Nephron (organoid): ENCODE measurements at regions not wholly inside any gene's neighbourhood (a gene's known extent, or its start where the extent isn't known, plus 50 kb on each side); places are given as distances from the start of the nearest gene placed in this dataset.

Experiments used
- H3K27ac Mint-ChIP-seq, 3 experiments: 2 replicates each; pipeline ENCODE4 v1.8.0; 2020; ENCODE audit warnings: mixed read lengths in 3 of 3, mild to moderate bottlenecking in 2 of 3, moderate library complexity in 1 of 3
- H3K27me3 Mint-ChIP-seq: 2 replicates; pipeline ENCODE4 v1.8.0; 2021; ENCODE audit warnings: low read depth, mild to moderate bottlenecking, moderate library complexity, mixed read lengths
- H3K36me3 Mint-ChIP-seq: 2 replicates; pipeline ENCODE4 v1.8.0; 2020; ENCODE audit warnings: low read depth, mixed read lengths
- H3K4me1 Mint-ChIP-seq: 2 replicates; pipeline ENCODE4 v1.8.0; 2020; ENCODE audit warnings: mixed read lengths
- H3K4me3 Mint-ChIP-seq, 3 experiments: 2 replicates each; pipeline ENCODE4 v1.8.0; 2020; ENCODE audit warnings: mild to moderate bottlenecking in 3 of 3, mixed read lengths in 3 of 3, moderate library complexity in 2 of 3
- H3K9me3 Mint-ChIP-seq: 2 replicates; pipeline ENCODE4 v1.8.0; 2020; ENCODE audit warnings: mixed read lengths
- TF ChIP-seq, protein P1 (sequence below), 3 experiments: fragments of 200-600 bp; sonication (generic); IDR thresholded peaks; one replicate each; pipeline ENCODE4 v1.5.0; 2021; ENCODE audit warnings: antibody characterized with exemption in 3 of 3; ENCODE audit not compliant: unreplicated experiment in 3 of 3

DNA sequence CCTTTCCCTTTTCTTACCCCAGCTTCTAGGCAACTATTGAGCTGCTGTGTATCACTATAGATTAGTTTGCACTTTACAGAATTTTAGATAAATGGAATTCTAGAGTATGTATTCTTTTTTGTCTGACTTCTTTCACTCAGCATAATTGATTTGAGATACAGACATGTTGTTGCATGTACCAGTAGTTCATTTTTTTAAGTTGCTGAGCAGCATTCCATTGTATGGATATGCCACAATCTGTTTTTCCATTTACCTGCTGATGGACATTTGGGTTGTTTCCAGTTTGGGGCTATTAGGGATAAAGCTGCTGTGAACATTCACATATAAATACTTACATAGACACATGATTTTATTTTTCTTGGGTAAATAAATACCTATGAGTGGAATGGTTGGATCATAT is 135.7 kb downstream of the IGF1 start:
- H3K36me3 Mint-ChIP-seq: peaks cover 3% of the 10 kb centered on the region
- peaks cover 7% of the 10 kb centered on the region for H3K9me3 Mint-ChIP-seq
- H3K27ac Mint-ChIP-seq: no peak overlapping the region
- TF ChIP-seq, protein P1, sequence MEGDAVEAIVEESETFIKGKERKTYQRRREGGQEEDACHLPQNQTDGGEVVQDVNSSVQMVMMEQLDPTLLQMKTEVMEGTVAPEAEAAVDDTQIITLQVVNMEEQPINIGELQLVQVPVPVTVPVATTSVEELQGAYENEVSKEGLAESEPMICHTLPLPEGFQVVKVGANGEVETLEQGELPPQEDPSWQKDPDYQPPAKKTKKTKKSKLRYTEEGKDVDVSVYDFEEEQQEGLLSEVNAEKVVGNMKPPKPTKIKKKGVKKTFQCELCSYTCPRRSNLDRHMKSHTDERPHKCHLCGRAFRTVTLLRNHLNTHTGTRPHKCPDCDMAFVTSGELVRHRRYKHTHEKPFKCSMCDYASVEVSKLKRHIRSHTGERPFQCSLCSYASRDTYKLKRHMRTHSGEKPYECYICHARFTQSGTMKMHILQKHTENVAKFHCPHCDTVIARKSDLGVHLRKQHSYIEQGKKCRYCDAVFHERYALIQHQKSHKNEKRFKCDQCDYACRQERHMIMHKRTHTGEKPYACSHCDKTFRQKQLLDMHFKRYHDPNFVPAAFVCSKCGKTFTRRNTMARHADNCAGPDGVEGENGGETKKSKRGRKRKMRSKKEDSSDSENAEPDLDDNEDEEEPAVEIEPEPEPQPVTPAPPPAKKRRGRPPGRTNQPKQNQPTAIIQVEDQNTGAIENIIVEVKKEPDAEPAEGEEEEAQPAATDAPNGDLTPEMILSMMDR (IDR thresholded peaks at IDR 0.05; ENCODE audit: unreplicated experiment in 3 of 3): no peak
- no peaks in the 10 kb centered on the region for H3K27me3 Mint-ChIP-seq
- peaks cover 34% of the 10 kb centered on the region for H3K4me1 Mint-ChIP-seq
- no peak overlapping the region for H3K4me3 Mint-ChIP-seq

DNA sequence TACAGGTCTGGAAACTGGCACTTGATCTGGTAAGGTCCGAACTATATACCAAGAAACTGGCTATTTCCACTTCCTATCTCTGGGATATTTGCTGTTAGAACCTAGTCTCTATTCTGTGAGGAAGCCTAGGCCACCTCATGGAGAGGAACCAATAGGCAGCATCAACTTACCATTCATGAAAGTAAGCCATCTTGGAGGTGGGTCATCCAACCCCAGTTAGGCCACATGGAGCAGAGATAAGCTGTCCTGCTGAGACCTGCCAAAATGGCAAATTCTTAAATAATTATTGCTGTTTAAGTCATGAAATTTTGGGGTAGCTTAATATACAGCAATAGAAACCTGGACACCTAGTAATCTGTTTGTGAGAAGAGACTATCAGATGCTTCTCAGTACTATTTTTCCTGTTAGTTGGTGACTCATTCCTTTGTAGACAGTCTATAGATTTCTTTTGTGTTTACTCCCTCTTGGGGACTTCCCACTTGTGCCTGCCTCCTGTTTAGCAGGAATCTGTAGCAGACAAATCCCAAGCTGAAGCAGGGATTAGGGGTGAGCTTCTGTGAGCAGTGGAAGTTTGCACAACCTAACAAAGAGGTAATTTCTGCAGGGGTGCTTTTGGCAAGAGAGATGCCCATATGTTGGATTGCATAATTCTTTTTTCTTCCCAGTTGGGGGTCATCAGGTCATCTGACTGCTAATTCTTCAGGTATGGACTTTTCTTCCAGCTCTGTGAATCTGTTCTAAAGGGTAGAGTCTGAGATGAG is 136.8 kb downstream of the IGF1 start:
- peaks cover 22% of the 10 kb centered on the region for H3K4me1 Mint-ChIP-seq

DNA sequence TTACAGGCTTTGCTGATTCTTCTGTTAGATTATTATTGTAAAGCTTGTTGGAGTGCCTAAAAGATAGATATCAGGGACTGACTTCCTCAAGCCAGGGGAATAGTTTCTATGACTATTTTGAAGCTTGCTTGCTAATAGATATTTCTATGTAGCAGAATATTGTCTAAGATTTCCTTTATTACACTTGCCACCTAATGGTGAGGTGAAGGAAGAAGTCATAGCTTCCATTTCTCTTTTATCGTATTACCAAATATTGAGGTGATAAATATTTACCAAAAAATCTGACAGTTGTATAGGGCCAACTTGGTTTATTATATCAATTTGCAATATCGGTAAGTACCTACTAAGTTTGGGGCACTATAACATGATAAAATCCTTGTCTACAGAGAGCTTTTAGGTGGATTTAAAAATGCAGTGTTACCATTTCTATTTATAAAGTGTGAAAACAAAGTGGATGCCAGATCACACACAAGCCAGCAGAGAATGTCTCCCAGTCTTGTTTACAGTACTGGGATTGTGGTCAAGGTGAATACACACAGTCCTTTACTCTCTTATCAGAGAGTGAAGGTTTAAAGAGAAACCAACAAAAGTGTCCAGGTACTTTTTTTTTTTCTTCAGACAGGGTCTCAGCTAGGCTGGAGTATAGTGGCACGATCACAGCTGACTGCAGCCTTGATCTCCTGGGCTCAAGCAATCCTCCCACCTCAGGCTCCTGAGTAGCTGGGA is 137.9 kb downstream of the IGF1 start:
- TF ChIP-seq, protein P1 (IDR thresholded peaks at IDR 0.05; ENCODE audit: unreplicated experiment in 3 of 3): no peak
- peak overlapping the region in 2 of 3 experiments; percentile 43 to 72 for H3K27ac Mint-ChIP-seq
- H3K27me3 Mint-ChIP-seq: no peaks in the 10 kb centered on the region
- H3K36me3 Mint-ChIP-seq: peaks cover 3% of the 10 kb centered on the region
- H3K9me3 Mint-ChIP-seq: peaks cover 7% of the 10 kb centered on the region
- H3K4me3 Mint-ChIP-seq: no peak overlapping the region
- H3K4me1 Mint-ChIP-seq: peaks cover 11% of the 10 kb centered on the region

More for the DNA sequence above, 136.8 kb downstream of the IGF1 start:
- Mint-ChIP-seq H3K27me3 (no peaks in the 10 kb centered on the region), H3K4me3 (no peak overlapping the region), H3K36me3 (peaks cover 3% of the 10 kb centered on the region), H3K27ac (peak overlapping the region in 1 of 3 experiments; percentile 55), H3K9me3 (peaks cover 7% of the 10 kb centered on the region)
- TF ChIP-seq, protein P1 (IDR thresholded peaks at IDR 0.05; ENCODE audit: unreplicated experiment in 3 of 3): no peak

DNA sequence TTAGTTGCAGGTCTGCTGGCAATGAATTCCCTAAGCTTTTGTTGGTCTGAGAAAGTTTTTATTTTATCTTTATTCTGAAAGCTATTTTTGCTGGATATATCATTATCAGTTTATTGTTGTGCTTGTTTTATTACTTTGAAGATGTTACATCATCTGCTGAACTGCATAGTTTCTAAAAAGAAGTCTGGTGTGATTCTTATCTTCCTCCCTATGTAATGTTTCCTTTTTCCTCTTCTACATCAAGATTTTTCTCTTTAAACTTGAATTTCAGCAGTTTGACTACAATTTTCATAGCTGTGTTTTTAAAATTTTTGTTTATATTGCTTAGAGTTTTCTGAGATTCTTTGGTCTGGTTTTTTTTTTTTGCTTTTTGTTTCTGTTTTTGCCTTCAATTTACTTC is 137.1 kb upstream of the PMCH start:
- H3K4me3 Mint-ChIP-seq: no peak overlapping the region
- H3K27ac Mint-ChIP-seq: no peak overlapping the region
- H3K36me3 Mint-ChIP-seq: no peaks in the 10 kb centered on the region
- TF ChIP-seq, protein P1 (IDR thresholded peaks at IDR 0.05; ENCODE audit: unreplicated experiment in 3 of 3): no peak
- no peaks in the 10 kb centered on the region for H3K4me1 Mint-ChIP-seq
- peaks cover 10% of the 10 kb centered on the region for H3K9me3 Mint-ChIP-seq
- no peaks in the 10 kb centered on the region for H3K27me3 Mint-ChIP-seq

DNA sequence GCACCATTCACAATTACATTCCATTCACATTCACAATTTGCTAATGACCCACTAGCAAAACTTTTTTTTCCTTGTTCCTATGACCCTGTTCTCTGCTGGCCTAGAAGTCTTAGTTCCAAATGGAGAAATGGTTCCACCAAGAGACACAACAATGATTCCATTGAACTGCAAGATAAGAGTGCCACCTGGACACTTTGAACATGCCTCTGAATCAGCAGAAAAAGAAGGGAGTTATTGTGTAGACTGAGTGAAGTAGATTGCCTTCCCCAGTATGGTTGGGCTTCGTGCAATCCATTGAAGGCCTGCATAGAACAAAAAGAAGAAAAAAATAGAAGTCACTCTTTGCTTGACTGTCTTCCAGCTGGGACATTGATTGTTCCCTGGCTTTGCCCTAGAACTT is 133.8 kb upstream of the PMCH start:
- no peak overlapping the region for H3K27ac Mint-ChIP-seq
- H3K36me3 Mint-ChIP-seq: no peaks in the 10 kb centered on the region
- H3K4me3 Mint-ChIP-seq: no peak overlapping the region
- peaks cover 7% of the 10 kb centered on the region for H3K9me3 Mint-ChIP-seq
- no peaks in the 10 kb centered on the region for H3K4me1 Mint-ChIP-seq
- TF ChIP-seq, protein P1 (IDR thresholded peaks at IDR 0.05; ENCODE audit: unreplicated experiment in 3 of 3): no peak
- H3K27me3 Mint-ChIP-seq: no peaks in the 10 kb centered on the region
